PC-3 (cell line): ENCODE measurements at regions not wholly inside any gene's neighbourhood (a gene's known extent, or its start where the extent isn't known, plus 50 kb on each side); places are given as distances from the start of the nearest gene placed in this dataset.

ENCODE experiments used
- ATAC-seq: fragments of 200-7000 bp; cut with Tn5 transposase; 2 replicates; pipeline ENCODE4 v1.9.1; 2020; ENCODE audit warnings: mild to moderate bottlenecking, moderate library complexity
- BruUV-seq: library from RNA; stranded (reverse); fragments of 400-500 nt; replicated peaks from 2 replicates; lab custom pipeline; 2021; lab: Mats Ljungman, UMichigan
- CTCF ChIA-PET: fragments of 300-600 bp; sonication (Branson Sonifier 250); formaldehyde crosslinking; loops from one replicate; lab custom pipeline; 2022; ENCODE audit warnings: antibody characterized with exemption; lab: Charles Lee
- POLR2A ChIA-PET: fragments of 300-600 bp; sonication (Branson Sonifier 250); formaldehyde crosslinking; loops from one replicate; lab custom pipeline; 2022; ENCODE audit warnings: antibody characterized with exemption; ENCODE audit not compliant: unreplicated experiment; lab: Charles Lee
- DNase-seq: peaks from one replicate; pipeline ENCODE4 v3.0.0-alpha.2; 2015
- H2AFZ ChIP-seq: fragments of 300-600 bp; sonication (generic); 2 replicates; pipeline ENCODE4 v1.6.0; 2016; ENCODE audit warnings: antibody characterized with exemption, low read length
- H3F3A ChIP-seq: fragments of 300-600 bp; sonication (generic); one replicate; pipeline ENCODE4 v1.6.0; 2017; ENCODE audit warnings: antibody characterized with exemption, low read length, control low read depth, mild to moderate bottlenecking; ENCODE audit not compliant: unreplicated experiment
- H3K27ac ChIP-seq: fragments of 300-600 bp; sonication (generic); 2 replicates; pipeline ENCODE4 v1.5.1; 2016; ENCODE audit warnings: mild to moderate bottlenecking, low read length
- H3K27me3 ChIP-seq: fragments of 300-600 bp; sonication (generic); 2 replicates; pipeline ENCODE4 v1.6.1; 2016; ENCODE audit warnings: low read length, mixed read lengths
- H3K36me3 ChIP-seq: fragments of 300-600 bp; sonication (generic); 2 replicates; pipeline ENCODE4 v1.6.1; 2016; ENCODE audit warnings: low read depth, mixed run types, low read length, mixed read lengths
- H3K4me1 ChIP-seq: fragments of 300-600 bp; sonication (generic); 2 replicates; pipeline ENCODE4 v1.5.1; 2016; ENCODE audit warnings: low read length; ENCODE audit not compliant: insufficient read depth
- H3K4me2 ChIP-seq: fragments of 300-600 bp; sonication (generic); 2 replicates; pipeline ENCODE4 v1.6.0; 2016; ENCODE audit warnings: low read length
- H3K4me3 ChIP-seq: fragments of 300-600 bp; sonication (generic); 2 replicates; pipeline ENCODE4 v1.5.1; 2016; ENCODE audit warnings: mild to moderate bottlenecking, low read length, mixed read lengths
- H3K79me2 ChIP-seq: fragments of 300-600 bp; sonication (generic); 2 replicates; pipeline ENCODE4 v1.6.1; 2017; ENCODE audit warnings: low read length, mixed read lengths
- H3K9ac ChIP-seq: fragments of 300-600 bp; sonication (generic); 2 replicates; pipeline ENCODE4 v1.6.0; 2016; ENCODE audit warnings: mild to moderate bottlenecking, low read length
- H3K9me2 ChIP-seq: fragments of 300-600 bp; sonication (generic); replicated peaks from 2 replicates; pipeline ENCODE4 v1.6.1; 2016; ENCODE audit warnings: mixed run types, low read length, mixed read lengths
- H3K9me3 ChIP-seq: fragments of 300-600 bp; sonication (generic); 2 replicates; pipeline ENCODE4 v1.6.1; 2016; ENCODE audit warnings: low read length, mixed read lengths
- H4K20me1 ChIP-seq: fragments of 300-600 bp; sonication (generic); 2 replicates; pipeline ENCODE4 v1.6.1; 2016; ENCODE audit warnings: low read length, mixed read lengths
- CTCF ChIP-seq: fragments of 300-600 bp; sonication (generic); conservative IDR thresholded peaks from 2 replicates; pipeline ENCODE4 v1.5.1; 2017; ENCODE audit warnings: antibody characterized with exemption, low read depth, mild to moderate bottlenecking, low read length
- EZH2 ChIP-seq: fragments of 300-600 bp; sonication (generic); IDR thresholded peaks from one replicate; pipeline ENCODE4 v1.6.1; 2017; ENCODE audit warnings: antibody characterized with exemption, mild to moderate bottlenecking, low read length; ENCODE audit not compliant: unreplicated experiment
- EZH2phosphoT487 ChIP-seq: fragments of 300-600 bp; sonication (generic); IDR thresholded peaks from 2 replicates; pipeline ENCODE4 v1.6.1; 2018; ENCODE audit warnings: mild to moderate bottlenecking, antibody characterized with exemption, low read length, borderline replicate concordance
- intact Hi-C: fragments of 100-400 bp; cut with micrococcal nuclease; formaldehyde crosslinking; loops from 2 replicates; pipeline ENCODE4 v1.9.0; 2023

DNA sequence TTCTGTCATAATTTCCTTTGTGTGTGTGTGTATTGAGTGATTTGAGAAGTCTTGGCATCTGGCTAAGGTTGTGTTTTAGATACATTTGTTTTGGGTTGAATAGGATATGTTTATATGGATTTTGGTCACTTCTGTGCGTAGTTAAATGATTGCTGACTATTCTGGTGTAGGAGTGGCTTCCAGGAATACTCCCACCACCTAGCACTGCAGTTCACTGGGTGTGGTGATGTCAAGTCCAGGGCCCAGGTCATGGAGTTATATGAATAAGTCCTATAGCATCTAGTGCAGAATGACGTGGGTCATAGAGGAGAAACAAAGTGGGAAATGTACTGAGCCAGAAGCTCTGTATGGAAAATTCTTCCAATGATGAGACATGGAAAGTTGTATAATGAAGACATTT is 465.4 kb upstream of the CCL2 start:
- BruUV-seq = no TSS peak
- Histone ChIP-seq H3K36me3 (no peaks in the 10 kb centered on the region), H3K4me3 (no peak overlapping the region), H3F3A (no peaks in the 10 kb centered on the region), H4K20me1 (no peaks in the 10 kb centered on the region), H3K4me1 (no peaks in the 10 kb centered on the region), H2AFZ (no peak overlapping the region), H3K79me2 (no peaks in the 10 kb centered on the region), H3K9me3 (no peaks in the 10 kb centered on the region), H3K27me3 (no peaks in the 10 kb centered on the region), H3K9me2 (no peaks in the 10 kb centered on the region), H3K27ac (no peak overlapping the region), H3K9ac (no peak overlapping the region), H3K4me2 (no peak overlapping the region)
- intact Hi-C loops = no loop called here
- no peak for DNase-seq
- POLR2A ChIA-PET = no interaction called here
- TF ChIP-seq CTCF (no peak), EZH2phosphoT487 (no peak)
- CTCF ChIA-PET = no interaction called here
- no peak for ATAC-seq

GRCh38 chr17:33797181-33797580 is 457.9 kb upstream of the CCL2 start:
- no peak overlapping the region for H3K4me3 ChIP-seq
- no peaks in the 10 kb centered on the region for H4K20me1 ChIP-seq
- no peak overlapping the region for H3K4me2 ChIP-seq
- DNase-seq (no peak), ATAC-seq (no peak)
- ChIA-PET CTCF (no interaction called here), POLR2A (no interaction called here)
- intact Hi-C loops = no loop called here
- no peaks in the 10 kb centered on the region for H3K9me2 ChIP-seq
- no peak overlapping the region for H3K9ac ChIP-seq
- H3K27me3 ChIP-seq = no peaks in the 10 kb centered on the region
- no peaks in the 10 kb centered on the region for H3F3A ChIP-seq
- no TSS peak for BruUV-seq
- H3K79me2 ChIP-seq = no peaks in the 10 kb centered on the region
- no peaks in the 10 kb centered on the region for H3K4me1 ChIP-seq
- no peaks in the 10 kb centered on the region for H3K9me3 ChIP-seq
- H3K36me3 ChIP-seq = no peaks in the 10 kb centered on the region
- no peak overlapping the region for H3K27ac ChIP-seq
- TF ChIP-seq EZH2phosphoT487 (no peak), EZH2 (no peak), CTCF (no peak)
- H2AFZ ChIP-seq = no peak overlapping the region

DNA sequence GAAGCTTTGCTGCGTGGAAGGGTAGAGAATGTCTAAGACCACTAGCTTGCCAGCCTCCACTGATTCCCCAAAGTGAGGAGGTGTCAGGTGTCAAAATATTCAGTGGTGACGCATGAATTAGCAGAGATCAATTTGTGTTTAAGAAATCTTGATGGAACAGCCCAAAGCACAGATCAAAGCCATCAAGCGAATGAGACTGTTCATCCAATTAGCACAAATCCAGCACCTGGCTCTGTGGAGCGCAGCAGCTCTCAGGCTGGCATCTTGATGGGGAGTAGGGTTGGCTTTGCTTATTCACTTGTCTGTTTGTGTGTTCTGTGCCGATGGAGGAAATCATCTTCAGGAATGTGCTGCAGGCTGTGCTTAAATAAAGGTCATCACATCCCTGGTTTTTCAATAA is 456.8 kb upstream of the CCL2 start:
- H3K9ac ChIP-seq = no peak overlapping the region
- DNase-seq = no peak
- H3K27ac ChIP-seq = no peak overlapping the region
- H3K4me1 ChIP-seq = no peaks in the 10 kb centered on the region
- no peak overlapping the region for H3K4me2 ChIP-seq
- no peak overlapping the region for H3K4me3 ChIP-seq
- TF ChIP-seq EZH2 (no peak), CTCF (no peak), EZH2phosphoT487 (no peak)
- H2AFZ ChIP-seq = no peak overlapping the region
- H3K9me3 ChIP-seq = no peaks in the 10 kb centered on the region
- no peak for ATAC-seq
- no peaks in the 10 kb centered on the region for H3K27me3 ChIP-seq
- intact Hi-C loops = no loop called here
- no TSS peak for BruUV-seq
- H3F3A ChIP-seq = no peaks in the 10 kb centered on the region
- H3K36me3 ChIP-seq = no peaks in the 10 kb centered on the region
- ChIA-PET POLR2A (no interaction called here), CTCF (no interaction called here)
- H4K20me1 ChIP-seq = no peaks in the 10 kb centered on the region
- no peaks in the 10 kb centered on the region for H3K9me2 ChIP-seq
- H3K79me2 ChIP-seq = no peaks in the 10 kb centered on the region
